BJ (cell line): ENCODE measurements at regions not wholly inside any gene's neighbourhood (a gene's known extent, or its start where the extent isn't known, plus 50 kb on each side); places are given as distances from the start of the nearest gene placed in this dataset.

Experiments used
- CTCF ChIA-PET: fragments of 350-600 bp; formaldehyde crosslinking; extraction: SDS; loops from one replicate; lab custom pipeline; 2021; ENCODE audit warnings: antibody characterized with exemption, inconsistent platforms; lab: Yijun Ruan, JAX
- POLR2A ChIA-PET: fragments of 300-600 bp; sonication (Branson Sonifier 250); formaldehyde crosslinking; extraction: SDS; loops from one replicate; lab custom pipeline; 2021; ENCODE audit warnings: antibody characterized with exemption; lab: Charles Lee
- DNase-seq: peaks from one replicate; pipeline ENCODE4 v3.0.0-alpha.2; 2011; ENCODE audit warnings: low read depth
- H3K27me3 ChIP-seq: 2 replicates; pipeline ENCODE4 v1.6.0; 2011; ENCODE audit warnings: low read length; ENCODE audit not compliant: control insufficient read depth, insufficient read depth
- H3K36me3 ChIP-seq: 2 replicates; pipeline ENCODE4 v1.5.1; 2011; ENCODE audit warnings: low read length; ENCODE audit not compliant: control insufficient read depth, insufficient read depth
- H3K4me3 ChIP-seq: 2 replicates; pipeline ENCODE4 v1.5.1; 2011; ENCODE audit warnings: low read depth, mild to moderate bottlenecking, control low read depth, low read length
- TF ChIP-seq, protein P1 (sequence below): IDR thresholded peaks from 2 replicates; pipeline ENCODE4 v1.5.1; 2011; ENCODE audit warnings: low read depth, mild to moderate bottlenecking, control low read depth, inconsistent platforms, low read length, moderate library complexity; ENCODE audit not compliant: insufficient read depth

DNA sequence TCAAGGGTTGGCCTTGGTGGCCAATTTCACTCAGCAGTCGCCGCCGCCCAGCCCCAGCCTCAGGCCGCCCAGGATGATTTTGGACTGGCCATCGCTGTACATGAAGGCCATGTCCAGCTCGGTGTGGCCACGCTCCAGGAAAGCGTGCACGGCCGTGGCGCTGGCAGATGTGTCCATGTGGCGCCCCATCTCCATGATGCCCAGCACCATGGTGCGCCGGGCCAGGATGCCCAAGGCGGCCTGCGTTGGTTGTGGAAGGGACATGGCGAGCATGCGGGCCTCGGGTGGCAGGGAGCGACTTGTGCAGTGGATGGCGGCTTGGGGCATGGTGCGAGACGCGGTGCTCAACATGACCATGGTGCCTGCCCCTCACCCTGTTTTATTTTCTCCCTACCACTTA is 55.4 kb downstream of the ZCCHC12 start:
- Histone ChIP-seq H3K36me3 (no peaks in the 10 kb centered on the region), H3K4me3 (no peak overlapping the region), H3K27me3 (no peaks in the 10 kb centered on the region)
- TF ChIP-seq, protein P1, sequence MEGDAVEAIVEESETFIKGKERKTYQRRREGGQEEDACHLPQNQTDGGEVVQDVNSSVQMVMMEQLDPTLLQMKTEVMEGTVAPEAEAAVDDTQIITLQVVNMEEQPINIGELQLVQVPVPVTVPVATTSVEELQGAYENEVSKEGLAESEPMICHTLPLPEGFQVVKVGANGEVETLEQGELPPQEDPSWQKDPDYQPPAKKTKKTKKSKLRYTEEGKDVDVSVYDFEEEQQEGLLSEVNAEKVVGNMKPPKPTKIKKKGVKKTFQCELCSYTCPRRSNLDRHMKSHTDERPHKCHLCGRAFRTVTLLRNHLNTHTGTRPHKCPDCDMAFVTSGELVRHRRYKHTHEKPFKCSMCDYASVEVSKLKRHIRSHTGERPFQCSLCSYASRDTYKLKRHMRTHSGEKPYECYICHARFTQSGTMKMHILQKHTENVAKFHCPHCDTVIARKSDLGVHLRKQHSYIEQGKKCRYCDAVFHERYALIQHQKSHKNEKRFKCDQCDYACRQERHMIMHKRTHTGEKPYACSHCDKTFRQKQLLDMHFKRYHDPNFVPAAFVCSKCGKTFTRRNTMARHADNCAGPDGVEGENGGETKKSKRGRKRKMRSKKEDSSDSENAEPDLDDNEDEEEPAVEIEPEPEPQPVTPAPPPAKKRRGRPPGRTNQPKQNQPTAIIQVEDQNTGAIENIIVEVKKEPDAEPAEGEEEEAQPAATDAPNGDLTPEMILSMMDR: no peak
- ChIA-PET CTCF (no interaction called here), POLR2A (no interaction called here)
- DNase-seq: no peak

DNA sequence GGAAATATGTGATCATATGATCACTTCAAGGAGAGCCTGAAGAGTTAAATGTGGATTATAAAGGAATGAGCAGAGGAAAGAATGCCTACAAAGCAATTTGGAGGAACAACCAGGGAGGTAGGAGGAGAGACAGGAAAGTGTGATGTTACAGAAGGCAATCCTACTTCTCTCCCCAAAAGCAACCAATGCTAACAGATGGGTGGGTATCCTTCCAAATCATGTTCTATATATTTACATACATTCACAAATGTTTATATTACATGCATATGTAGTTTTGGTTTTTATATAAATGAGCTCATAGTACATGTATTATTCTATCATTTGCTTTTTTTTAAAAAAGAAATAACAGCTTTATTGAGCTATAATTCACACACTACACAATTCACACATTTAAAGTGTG is 56.0 kb downstream of the ZCCHC12 start:
- TF ChIP-seq, protein P1: no peak
- Histone ChIP-seq H3K36me3 (no peaks in the 10 kb centered on the region), H3K4me3 (no peak overlapping the region), H3K27me3 (no peaks in the 10 kb centered on the region)
- POLR2A ChIA-PET: no interaction called here
- CTCF ChIA-PET: interaction anchor here (0.6 kb wide), 1 partner anchor 1356 kb away, joined by 3 read pairs; no protein-coding TSS in a partner anchor
- DNase-seq: no peak

DNA sequence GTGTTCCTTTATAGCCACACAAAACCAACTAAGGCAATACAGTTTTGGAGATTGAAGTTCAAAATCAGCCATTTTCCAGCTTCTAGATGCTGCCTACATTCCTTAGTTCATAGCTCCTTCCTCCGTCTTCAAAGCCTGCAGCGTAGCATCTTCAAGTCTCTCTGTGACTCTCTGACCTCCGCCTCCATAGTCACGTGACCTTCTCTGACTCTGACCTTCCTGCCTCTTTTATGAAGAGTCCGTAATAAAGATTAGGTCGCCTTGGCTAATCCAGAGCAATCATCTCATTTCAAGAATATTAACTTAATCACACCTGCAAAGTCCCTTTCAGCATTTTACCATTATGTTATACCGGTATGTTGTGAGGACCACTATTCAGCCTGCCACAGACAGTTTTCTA is 60.4 kb downstream of the ZCCHC12 start:
- Histone ChIP-seq H3K27me3 (no peaks in the 10 kb centered on the region), H3K4me3 (no peak overlapping the region), H3K36me3 (no peaks in the 10 kb centered on the region)
- CTCF ChIA-PET: no interaction called here
- POLR2A ChIA-PET: no interaction called here
- DNase-seq: no peak
- TF ChIP-seq, protein P1: no peak

DNA sequence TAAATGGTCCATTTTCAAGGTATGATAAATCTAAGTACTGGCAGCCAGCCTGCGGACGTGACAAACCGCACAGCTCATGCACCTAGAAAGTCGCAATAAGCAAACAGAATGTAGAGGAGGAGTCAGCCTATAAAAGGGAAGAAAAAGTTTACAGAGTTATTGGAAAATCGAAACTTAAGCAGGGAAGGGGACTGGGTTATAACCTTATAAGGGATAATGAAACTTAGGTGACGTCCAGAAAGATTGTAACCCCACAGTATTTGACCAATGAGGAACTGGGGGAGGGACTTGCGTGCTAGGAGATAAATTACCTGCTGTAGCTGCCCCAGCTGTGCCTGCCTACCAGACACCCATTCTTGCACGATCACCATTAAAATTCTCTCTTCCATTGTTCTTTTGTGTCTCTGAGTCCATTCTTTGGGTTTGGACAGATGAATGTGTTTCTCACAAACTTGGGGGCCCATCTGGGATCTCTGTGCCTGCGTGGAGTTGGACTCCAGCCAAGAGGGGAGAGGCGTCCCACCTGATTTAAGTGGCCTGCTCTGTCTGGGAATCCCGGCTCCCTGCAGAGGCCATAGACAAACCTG is 61.0 kb downstream of the ZCCHC12 start:
- Histone ChIP-seq H3K27me3 (no peaks in the 10 kb centered on the region), H3K4me3 (no peak overlapping the region), H3K36me3 (no peaks in the 10 kb centered on the region)
- TF ChIP-seq, protein P1: no peak
- DNase-seq: no peak
- ChIA-PET POLR2A (no interaction called here), CTCF (no interaction called here)

DNA sequence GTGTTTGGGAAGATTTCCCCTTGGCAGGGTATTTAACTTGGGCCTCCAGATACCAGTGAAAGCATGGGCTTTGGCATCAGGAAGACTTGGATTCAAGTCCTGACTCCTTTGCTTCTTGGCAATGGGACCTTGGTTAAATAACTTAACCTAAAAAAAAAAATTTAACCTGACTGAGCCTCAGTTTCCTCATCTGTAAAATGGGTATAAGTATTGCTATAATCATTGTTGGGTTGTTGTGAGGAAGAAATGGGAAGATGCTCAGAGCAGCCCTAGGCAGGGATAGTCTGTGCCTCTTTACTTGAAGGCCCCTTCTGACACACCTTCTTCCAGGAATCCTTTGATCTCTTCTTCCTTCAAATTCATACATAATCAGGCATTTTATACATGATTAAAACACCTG is 70.3 kb downstream of the ZCCHC12 start:
- H3K27me3 ChIP-seq: no peaks in the 10 kb centered on the region
- H3K36me3 ChIP-seq: no peaks in the 10 kb centered on the region
- TF ChIP-seq, protein P1: no peak
- ChIA-PET POLR2A (no interaction called here), CTCF (no interaction called here)
- H3K4me3 ChIP-seq: no peak overlapping the region
- no peak for DNase-seq
